Cardiac muscle cell (in vitro differentiated cells and primary cell): ENCODE measurements at regions not wholly inside any gene's neighbourhood (a gene's known extent, or its start where the extent isn't known, plus 50 kb on each side); places are given as distances from the start of the nearest gene placed in this dataset.

Experiments used
- DNase-seq, 2 donors: peaks; one replicate each; pipeline versions ENCODE4 v3.0.0 to v3.0.0-alpha.2; 2010 to 2017; ENCODE audit warnings: low read depth in 1 of 2, low spot score in 1 of 2
- H3K27ac ChIP-seq: fragments of 200-600 bp; sonication (generic); 2 replicates; pipeline ENCODE4 v1.5.1; 2016
- H3K27me3 ChIP-seq: fragments of 200-600 bp; sonication (generic); 2 replicates; pipeline ENCODE4 v1.6.0; 2016; ENCODE audit warnings: control low read depth
- H3K36me3 ChIP-seq: fragments of 200-600 bp; sonication (generic); 2 replicates; pipeline ENCODE4 v1.5.1; 2016; ENCODE audit warnings: control low read depth
- H3K4me1 ChIP-seq: fragments of 200-600 bp; sonication (generic); 2 replicates; pipeline ENCODE4 v1.8.1; 2017; ENCODE audit warnings: low read depth, mild to moderate bottlenecking, mixed run types
- H3K4me3 ChIP-seq: fragments of 200-600 bp; sonication (generic); 2 replicates; pipeline ENCODE4 v1.5.1; 2016; ENCODE audit warnings: mild to moderate bottlenecking
- H3K9me3 ChIP-seq: fragments of 200-600 bp; sonication (generic); 2 replicates; pipeline ENCODE4 v1.5.1; 2017; ENCODE audit warnings: low read depth, mild to moderate bottlenecking, control low read depth
- CTCF ChIP-seq: IDR thresholded peaks from 2 replicates; pipeline ENCODE4 v1.5.1; 2012; ENCODE audit warnings: low read depth, mild to moderate bottlenecking, low read length

GRCh38 chr6:51360287-51360686 is 541.6 kb downstream of the TFAP2B start:
- Histone ChIP-seq H3K4me3 (no peak overlapping the region), H3K36me3 (no peaks in the 10 kb centered on the region), H3K9me3 (no peaks in the 10 kb centered on the region), H3K27me3 (no peaks in the 10 kb centered on the region), H3K4me1 (no peaks in the 10 kb centered on the region), H3K27ac (no peak overlapping the region)
- DNase-seq = no peak
- no peak for TF ChIP-seq CTCF

- no peak for TF ChIP-seq CTCF
- Histone ChIP-seq H3K9me3 (no peaks in the 10 kb centered on the region), H3K27me3 (no peaks in the 10 kb centered on the region), H3K4me1 (no peaks in the 10 kb centered on the region), H3K27ac (no peak overlapping the region), H3K36me3 (no peaks in the 10 kb centered on the region), H3K4me3 (no peak overlapping the region)
- DNase-seq = no peak
Measured at GRCh38 chr6:51365566-51365965, 546.9 kb downstream of the TFAP2B start.

- TF ChIP-seq CTCF = no peak
- no peak overlapping the region for H3K4me3 ChIP-seq
- no peaks in the 10 kb centered on the region for H3K27me3 ChIP-seq
- H3K9me3 ChIP-seq = no peaks in the 10 kb centered on the region
- no peak for DNase-seq
- no peaks in the 10 kb centered on the region for H3K36me3 ChIP-seq
- no peak overlapping the region for H3K27ac ChIP-seq
- no peaks in the 10 kb centered on the region for H3K4me1 ChIP-seq
Measured at GRCh38 chr6:51369485-51369884, 550.8 kb downstream of the TFAP2B start.

GRCh38 chr6:51382847-51383246 is 564.2 kb downstream of the TFAP2B start:
- H3K27ac ChIP-seq = no peak overlapping the region
- no peaks in the 10 kb centered on the region for H3K9me3 ChIP-seq
- no peak for TF ChIP-seq CTCF
- no peak overlapping the region for H3K4me3 ChIP-seq
- no peaks in the 10 kb centered on the region for H3K27me3 ChIP-seq
- no peaks in the 10 kb centered on the region for H3K36me3 ChIP-seq
- no peaks in the 10 kb centered on the region for H3K4me1 ChIP-seq
- DNase-seq = no peak

GRCh38 chr6:51384736-51385135 is 566.1 kb downstream of the TFAP2B start:
- TF ChIP-seq CTCF = no peak
- Histone ChIP-seq H3K4me3 (no peak overlapping the region), H3K36me3 (no peaks in the 10 kb centered on the region), H3K9me3 (no peaks in the 10 kb centered on the region), H3K27ac (no peak overlapping the region), H3K27me3 (no peaks in the 10 kb centered on the region), H3K4me1 (no peaks in the 10 kb centered on the region)
- no peak for DNase-seq

GRCh38 chr6:51386347-51386836 is 567.7 kb downstream of the TFAP2B start:
- H3K36me3 ChIP-seq = no peaks in the 10 kb centered on the region
- DNase-seq = no peak
- H3K9me3 ChIP-seq = no peaks in the 10 kb centered on the region
- H3K4me1 ChIP-seq = no peaks in the 10 kb centered on the region
- H3K27me3 ChIP-seq = no peaks in the 10 kb centered on the region
- no peak overlapping the region for H3K4me3 ChIP-seq
- TF ChIP-seq CTCF = no peak
- H3K27ac ChIP-seq = no peak overlapping the region
